Breast epithelium (tissue), 4 donors: ENCODE measurements at regions not wholly inside any gene's neighbourhood (a gene's known extent, or its start where the extent isn't known, plus 50 kb on each side); places are given as distances from the start of the nearest gene placed in this dataset.

Experiments
- DNase-seq, 2 donors: peaks; one replicate each; pipeline ENCODE4 v3.0.0-alpha.2; 2019; ENCODE audit warnings: low spot score in 2 of 2
- H3K27ac ChIP-seq, 2 donors: fragments of 200-600 bp; sonication (generic) in 1 of 2; one replicate each; pipeline ENCODE4 v1.5.1; 2016 to 2019; ENCODE audit warnings: mild to moderate bottlenecking in 1 of 2
- H3K27me3 ChIP-seq, 2 donors: fragments of 200-600 bp; sonication (generic) in 1 of 2; one replicate each; pipeline versions ENCODE4 v1.5.1 to v1.6.0; 2017 to 2019; ENCODE audit warnings: control low read depth in 1 of 2, mild to moderate bottlenecking in 1 of 2
- H3K36me3 ChIP-seq: fragments of 200-600 bp; one replicate; pipeline ENCODE4 v1.5.1; 2019
- H3K4me1 ChIP-seq, 2 donors: fragments of 200-600 bp; sonication (generic); one replicate each; pipeline ENCODE4 v1.5.1; 2016 to 2019; ENCODE audit warnings: control low read depth in 1 of 2
- H3K4me3 ChIP-seq, 3 donors: fragments of 200-600 bp; sonication (generic); 1 replicate in 2 of 3; 2 replicates in 1 of 3; pipeline ENCODE4 v1.5.1; 2016 to 2019; ENCODE audit warnings: mild to moderate bottlenecking in 3 of 3, moderate library complexity in 2 of 3
- H3K9me3 ChIP-seq, 2 donors: fragments of 200-600 bp; sonication (generic) in 1 of 2; one replicate each; pipeline ENCODE4 v1.5.1; 2016 to 2019; ENCODE audit warnings: control low read depth in 1 of 2
- POLR2A ChIP-seq: fragments of 450-650 bp; IDR thresholded peaks from one replicate; pipeline ENCODE4 v1.6.1; 2016; ENCODE audit warnings: antibody characterized with exemption, mild to moderate bottlenecking, moderate library complexity
- POLR2AphosphoS5 ChIP-seq, 3 donors: sonication (generic); formaldehyde crosslinking; IDR thresholded peaks; one replicate each; pipeline ENCODE4 v1.6.1; 2017; ENCODE audit warnings: antibody characterized with exemption in 3 of 3
- intact Hi-C: fragments of 100-400 bp; cut with DNase I; formaldehyde crosslinking; loops from one replicate; pipeline ENCODE4 v1.15.1; 2023; ENCODE audit warnings: low total_unique reads
- TF ChIP-seq, protein P1 (sequence below), 3 donors: fragments of 450-650 bp; IDR thresholded peaks; one replicate each; pipeline ENCODE4 v1.5.1; 2016 to 2017; ENCODE audit warnings: antibody characterized with exemption in 3 of 3, mild to moderate bottlenecking in 3 of 3, moderate library complexity in 3 of 3

DNA sequence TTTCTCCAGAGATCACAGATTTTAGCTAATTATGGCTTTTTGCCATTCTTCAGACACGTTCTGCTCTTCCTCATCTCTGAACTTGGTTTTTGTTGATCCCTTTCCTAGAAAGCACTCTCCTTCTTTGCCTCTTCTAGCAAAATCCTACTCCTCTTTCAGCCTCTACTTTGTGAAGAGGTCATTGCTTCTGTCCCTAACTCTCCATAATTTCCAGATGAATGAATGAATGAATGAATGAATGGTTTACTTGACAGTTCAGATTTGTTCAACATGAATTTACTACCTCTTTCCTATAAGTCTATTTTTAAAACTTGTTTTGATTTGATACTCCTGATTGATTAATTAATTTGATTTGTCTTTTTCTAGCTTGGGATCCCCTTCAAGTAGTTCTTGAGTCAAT lies 94.0 kb upstream of the IFNGR1 start:
- no peak overlapping the region for H3K4me3 ChIP-seq
- peaks cover 0 to 8% of the 10 kb centered on the region in 2 donors for H3K4me1 ChIP-seq
- H3K27ac ChIP-seq, result no peak overlapping the region
- H3K36me3 ChIP-seq, result no peaks in the 10 kb centered on the region
- no peak for TF ChIP-seq POLR2AphosphoS5 (IDR thresholded peaks at IDR 0.05)
- no peak for TF ChIP-seq POLR2A
- TF ChIP-seq, protein P1, sequence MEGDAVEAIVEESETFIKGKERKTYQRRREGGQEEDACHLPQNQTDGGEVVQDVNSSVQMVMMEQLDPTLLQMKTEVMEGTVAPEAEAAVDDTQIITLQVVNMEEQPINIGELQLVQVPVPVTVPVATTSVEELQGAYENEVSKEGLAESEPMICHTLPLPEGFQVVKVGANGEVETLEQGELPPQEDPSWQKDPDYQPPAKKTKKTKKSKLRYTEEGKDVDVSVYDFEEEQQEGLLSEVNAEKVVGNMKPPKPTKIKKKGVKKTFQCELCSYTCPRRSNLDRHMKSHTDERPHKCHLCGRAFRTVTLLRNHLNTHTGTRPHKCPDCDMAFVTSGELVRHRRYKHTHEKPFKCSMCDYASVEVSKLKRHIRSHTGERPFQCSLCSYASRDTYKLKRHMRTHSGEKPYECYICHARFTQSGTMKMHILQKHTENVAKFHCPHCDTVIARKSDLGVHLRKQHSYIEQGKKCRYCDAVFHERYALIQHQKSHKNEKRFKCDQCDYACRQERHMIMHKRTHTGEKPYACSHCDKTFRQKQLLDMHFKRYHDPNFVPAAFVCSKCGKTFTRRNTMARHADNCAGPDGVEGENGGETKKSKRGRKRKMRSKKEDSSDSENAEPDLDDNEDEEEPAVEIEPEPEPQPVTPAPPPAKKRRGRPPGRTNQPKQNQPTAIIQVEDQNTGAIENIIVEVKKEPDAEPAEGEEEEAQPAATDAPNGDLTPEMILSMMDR (IDR thresholded peaks at IDR 0.05), result no peak
- DNase-seq, result no peak
- H3K9me3 ChIP-seq, result no peaks in the 10 kb centered on the region
- intact Hi-C loops, result no loop called here
- no peaks in the 10 kb centered on the region for H3K27me3 ChIP-seq

DNA sequence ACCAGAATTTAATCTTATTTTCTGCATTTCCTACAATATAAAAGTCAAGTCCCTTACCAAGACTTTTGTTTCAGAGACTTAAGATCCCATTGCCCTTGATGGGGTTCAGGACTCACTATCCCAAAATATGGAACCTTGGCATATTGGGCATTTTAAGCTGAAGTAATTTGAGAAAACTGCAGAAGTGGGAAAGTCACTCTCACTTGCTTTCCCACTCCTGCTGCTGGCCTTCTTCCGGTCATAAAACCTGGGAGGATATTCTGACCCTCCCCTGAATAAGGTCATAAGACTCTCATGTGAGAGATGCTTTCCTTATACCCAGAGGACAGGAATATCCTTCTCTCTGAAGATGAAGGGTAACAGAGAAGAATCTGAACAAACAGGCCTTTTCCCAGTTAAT lies 92.8 kb upstream of the IFNGR1 start:
- no peaks in the 10 kb centered on the region for H3K36me3 ChIP-seq
- H3K27me3 ChIP-seq, result no peaks in the 10 kb centered on the region
- H3K4me1 ChIP-seq, result peaks cover 0 to 8% of the 10 kb centered on the region in 2 donors
- no peak for DNase-seq
- H3K4me3 ChIP-seq, result no peak overlapping the region
- no peak for TF ChIP-seq POLR2AphosphoS5 (IDR thresholded peaks at IDR 0.05)
- no peak for TF ChIP-seq POLR2A
- TF ChIP-seq, protein P1 (IDR thresholded peaks at IDR 0.05), result no peak
- no peak overlapping the region for H3K27ac ChIP-seq
- no peaks in the 10 kb centered on the region for H3K9me3 ChIP-seq
- intact Hi-C loops, result no loop called here

DNA sequence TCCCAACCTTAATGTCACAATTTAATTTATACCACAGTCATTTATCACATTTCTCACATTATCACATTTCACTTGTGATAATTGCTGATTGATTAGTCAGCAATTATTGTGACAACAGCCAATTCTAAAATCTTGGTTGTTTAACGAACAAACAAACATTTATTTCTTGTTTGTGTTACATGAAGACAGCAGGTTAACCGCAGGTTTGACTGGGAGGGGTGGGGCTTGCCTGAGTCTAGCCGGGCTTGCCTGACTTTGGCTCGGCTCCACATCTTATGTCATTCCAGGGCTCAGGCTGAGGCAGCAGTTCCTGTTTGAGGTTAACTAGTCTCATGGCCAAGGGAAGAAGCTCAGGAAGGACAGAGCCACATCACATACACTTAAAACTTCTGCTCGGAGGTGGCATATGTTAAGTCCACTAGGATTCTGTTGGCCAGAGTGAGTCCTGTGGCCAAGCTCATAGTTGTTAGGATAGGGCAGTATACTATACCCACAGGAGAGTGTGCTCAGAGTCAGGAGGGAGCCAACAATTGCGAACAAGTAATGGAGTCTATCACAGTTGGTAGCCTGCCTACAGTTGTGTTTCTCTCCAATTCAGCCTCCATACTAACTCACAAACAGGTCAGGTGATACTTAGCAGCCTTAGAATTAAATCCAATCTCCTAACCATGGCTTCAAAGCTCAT lies 90.0 kb upstream of the IFNGR1 start:
- intact Hi-C loops, result no loop called here
- no peaks in the 10 kb centered on the region for H3K9me3 ChIP-seq
- H3K36me3 ChIP-seq, result no peaks in the 10 kb centered on the region
- no peak overlapping the region for H3K4me3 ChIP-seq
- peak overlapping the region; percentile 57 for H3K27ac ChIP-seq
- H3K4me1 ChIP-seq, result peaks cover 0 to 8% of the 10 kb centered on the region in 2 donors
- peak; percentile 78 to 83 for DNase-seq
- no peaks in the 10 kb centered on the region for H3K27me3 ChIP-seq
- TF ChIP-seq, protein P1 (IDR thresholded peaks at IDR 0.05), result no peak
- TF ChIP-seq POLR2AphosphoS5 (IDR thresholded peaks at IDR 0.05), result peak in 1 of 3 donors; percentile 27

DNA sequence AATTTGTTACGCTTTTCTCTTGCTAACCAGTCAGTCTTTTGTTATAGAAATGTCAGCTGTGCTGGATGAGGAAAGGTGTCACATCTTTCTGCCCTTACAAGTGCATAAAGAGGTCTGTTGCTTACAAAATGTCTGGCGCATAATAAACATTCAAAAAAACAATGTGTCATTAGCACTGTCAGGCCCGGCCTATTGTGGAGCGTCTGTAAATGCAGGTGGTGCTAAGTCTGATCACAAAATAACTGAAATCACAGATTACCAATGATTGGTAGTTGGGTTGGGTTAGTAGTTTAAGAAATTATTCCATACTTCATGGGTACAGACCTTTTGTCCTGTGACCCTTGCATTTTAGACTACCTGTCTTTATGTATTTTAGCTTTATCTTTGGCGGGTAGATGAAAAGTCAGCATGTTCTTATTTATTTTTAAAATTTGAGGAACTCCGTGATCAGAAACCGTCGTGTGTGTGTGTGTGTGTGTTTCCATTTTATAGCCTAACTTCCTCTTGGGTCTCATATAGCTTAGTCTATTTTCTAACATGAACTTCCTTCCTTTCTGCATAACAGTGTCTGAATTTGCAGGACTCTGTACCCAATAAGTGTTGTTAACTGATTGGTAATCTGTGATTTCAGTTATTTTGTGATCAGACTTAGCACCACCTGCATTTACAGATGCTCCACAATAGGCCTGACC lies 88.1 kb upstream of the IFNGR1 start:
- intact Hi-C loops, result no loop called here
- Histone ChIP-seq H3K4me3 (no peak overlapping the region), H3K27me3 (no peaks in the 10 kb centered on the region), H3K4me1 (peaks cover 0 to 8% of the 10 kb centered on the region in 2 donors), H3K27ac (no peak overlapping the region), H3K36me3 (no peaks in the 10 kb centered on the region), H3K9me3 (no peaks in the 10 kb centered on the region)
- no peak for DNase-seq
- no peak for TF ChIP-seq POLR2AphosphoS5 (IDR thresholded peaks at IDR 0.05)
- no peak for TF ChIP-seq POLR2A
- TF ChIP-seq, protein P1 (IDR thresholded peaks at IDR 0.05), result no peak

DNA sequence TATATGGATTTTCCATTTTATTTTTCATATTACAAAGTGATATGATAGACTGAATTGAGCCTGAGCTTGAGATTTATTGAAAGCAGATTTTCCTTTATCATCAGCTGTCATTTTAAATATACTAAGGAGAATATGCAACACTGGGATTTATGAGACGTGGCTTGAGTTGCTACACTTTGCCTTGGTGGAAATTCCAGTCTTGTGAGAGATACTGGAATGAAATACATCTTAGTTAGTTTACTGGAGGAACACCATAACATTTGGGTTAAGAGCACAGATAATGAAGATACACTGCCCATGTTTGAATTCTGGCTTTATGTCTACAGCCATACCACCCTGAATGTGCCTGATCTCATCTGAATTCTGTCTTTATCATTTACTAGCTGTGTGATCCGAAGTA lies 86.5 kb upstream of the IFNGR1 start:
- DNase-seq, result no peak
- no peaks in the 10 kb centered on the region for H3K27me3 ChIP-seq
- intact Hi-C loops, result no loop called here
- H3K27ac ChIP-seq, result no peak overlapping the region
- H3K9me3 ChIP-seq, result no peaks in the 10 kb centered on the region
- no peaks in the 10 kb centered on the region for H3K36me3 ChIP-seq
- peaks cover 0 to 8% of the 10 kb centered on the region in 2 donors for H3K4me1 ChIP-seq
- TF ChIP-seq POLR2AphosphoS5 (IDR thresholded peaks at IDR 0.05) (no peak), POLR2A (no peak)
- TF ChIP-seq, protein P1 (IDR thresholded peaks at IDR 0.05), result no peak
- H3K4me3 ChIP-seq, result no peak overlapping the region
